GM23338 (cell line): ENCODE measurements at regions not wholly inside any gene's neighbourhood (a gene's known extent, or its start where the extent isn't known, plus 50 kb on each side); places are given as distances from the start of the nearest gene placed in this dataset.

Source experiments
- NANOG ChIP-seq: IDR thresholded peaks from 2 replicates; pipeline ENCODE4 v1.6.1; 2016; ENCODE audit warnings: antibody characterized with exemption, borderline replicate concordance
- TF ChIP-seq, protein P1 (sequence below), 2 experiments: fragments of 200-600 bp in 1 of 2; sonication (generic) in 1 of 2; conservative IDR thresholded peaks; 2 replicates each; pipeline versions ENCODE4 v1.5.1 to v1.6.1; 2016 to 2017; ENCODE audit warnings: antibody characterized with exemption in 2 of 2, low read depth in 2 of 2, mild to moderate bottlenecking in 2 of 2, moderate library complexity in 1 of 2

DNA sequence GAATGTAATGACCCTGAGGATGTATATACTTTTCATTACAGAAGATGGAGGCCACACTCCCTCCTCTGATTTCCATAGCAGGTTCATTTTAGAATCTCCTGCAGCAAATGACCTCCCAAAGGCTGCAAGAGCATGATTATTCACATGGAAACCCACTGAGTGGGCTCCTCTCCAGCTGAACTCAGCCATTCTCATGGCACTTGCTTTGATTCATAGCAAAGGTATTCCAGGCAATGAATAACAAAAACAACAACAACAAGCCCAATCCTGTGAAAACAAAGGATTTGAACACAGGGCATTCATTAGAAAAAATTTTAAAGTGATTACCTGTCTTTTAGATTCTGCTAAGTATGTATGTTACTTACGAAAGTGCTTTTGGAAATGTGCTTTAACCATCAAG lies 894.0 kb upstream of the FRG1 start:
- peak; percentile 94 for TF ChIP-seq NANOG
- TF ChIP-seq, protein P1, sequence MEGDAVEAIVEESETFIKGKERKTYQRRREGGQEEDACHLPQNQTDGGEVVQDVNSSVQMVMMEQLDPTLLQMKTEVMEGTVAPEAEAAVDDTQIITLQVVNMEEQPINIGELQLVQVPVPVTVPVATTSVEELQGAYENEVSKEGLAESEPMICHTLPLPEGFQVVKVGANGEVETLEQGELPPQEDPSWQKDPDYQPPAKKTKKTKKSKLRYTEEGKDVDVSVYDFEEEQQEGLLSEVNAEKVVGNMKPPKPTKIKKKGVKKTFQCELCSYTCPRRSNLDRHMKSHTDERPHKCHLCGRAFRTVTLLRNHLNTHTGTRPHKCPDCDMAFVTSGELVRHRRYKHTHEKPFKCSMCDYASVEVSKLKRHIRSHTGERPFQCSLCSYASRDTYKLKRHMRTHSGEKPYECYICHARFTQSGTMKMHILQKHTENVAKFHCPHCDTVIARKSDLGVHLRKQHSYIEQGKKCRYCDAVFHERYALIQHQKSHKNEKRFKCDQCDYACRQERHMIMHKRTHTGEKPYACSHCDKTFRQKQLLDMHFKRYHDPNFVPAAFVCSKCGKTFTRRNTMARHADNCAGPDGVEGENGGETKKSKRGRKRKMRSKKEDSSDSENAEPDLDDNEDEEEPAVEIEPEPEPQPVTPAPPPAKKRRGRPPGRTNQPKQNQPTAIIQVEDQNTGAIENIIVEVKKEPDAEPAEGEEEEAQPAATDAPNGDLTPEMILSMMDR (conservative IDR thresholded peaks at IDR 0.05; ENCODE audit: low read depth in 2 of 2), result no peak; a peak in 1 of 4 replicates
